ENCODE measurements at regions not wholly inside any gene's neighbourhood (a gene's known extent, or its start where the extent isn't known, plus 50 kb on each side); places are given as distances from the start of the nearest gene placed in this dataset.

GRCh38 chr4:45539142-45539814 is 584.6 kb downstream of the GABRG1 start:
- H3K4me2 ChIP-seq (ENCODE audit: low read depth, low read length) = no peak overlapping the region
- ATAC-seq (no peak), DNase-seq (ENCODE audit: low spot score) (no peak), FAIRE-seq (no peak)
- H3K36me3 ChIP-seq (replicated peaks in 1 of 2; ENCODE audit: control insufficient read depth in 1 of 2, insufficient read depth in 2 of 2, low read length in 2 of 2) = no peaks in the 10 kb centered on the region
- no TSS peak for BruUV-seq (replicated peaks)
- H3K9me3 ChIP-seq (ENCODE audit: low read length) = no peaks in the 10 kb centered on the region; the same call in none of the 2 replicates
- no peak overlapping the region for H3K4me3 ChIP-seq (replicated peaks in 1 of 3; ENCODE audit: insufficient read depth in 1 of 3, low read depth in 2 of 3, low read length in 3 of 3)
- H3K9ac ChIP-seq (ENCODE audit: insufficient read depth, low read depth, low read length) = no peak overlapping the region
- in situ Hi-C loops (cut with HindIII; ENCODE audit: extremely low pct_ligation_motif_present, low pct_unique_long_range_greater_than_20kb) = no loop called here
- no peaks in the 10 kb centered on the region for H3K4me1 ChIP-seq (ENCODE audit: insufficient read depth, low read length)
- ChIA-PET POLR2A (no interaction called here), CTCF (ENCODE audit: low intra/inter-chr PET ratio, low total read pairs) (no interaction called here)
- H4K20me1 ChIP-seq (ENCODE audit: insufficient read depth, low read length) = no peaks in the 10 kb centered on the region
- H3K27me3 ChIP-seq (ENCODE audit: control insufficient read depth in 1 of 2, insufficient read depth in 2 of 2, low read length in 2 of 2) = no peaks in the 10 kb centered on the region
- TF ChIP-seq ZNF557 (CRISPR knock-in tag; IDR thresholded peaks at IDR 0.05) = no peak
- TF ChIP-seq MIXL1 (CRISPR knock-in tag; IDR thresholded peaks at IDR 0.05) = no peak
- TF ChIP-seq HMGXB4 (CRISPR knock-in tag; IDR thresholded peaks at IDR 0.05; ENCODE audit: borderline replicate concordance in 1 of 2, low read depth in 1 of 2) = no peak
- no peak for TF ChIP-seq ZNF775 (CRISPR knock-in tag; IDR thresholded peaks at IDR 0.05; ENCODE audit: borderline replicate concordance)
- no peak for TF ChIP-seq RBFOX2 (IDR thresholded peaks at IDR 0.05; ENCODE audit: low read depth, low read length)
- TF ChIP-seq TOE1 (CRISPR knock-in tag; IDR thresholded peaks at IDR 0.05) = no peak
- TF ChIP-seq ZNF879 (CRISPR knock-in tag; IDR thresholded peaks at IDR 0.05) = no peak
- no peak for TF ChIP-seq HES4 (CRISPR knock-in tag; IDR thresholded peaks at IDR 0.05; ENCODE audit: borderline replicate concordance)
- TF ChIP-seq, protein P1, sequence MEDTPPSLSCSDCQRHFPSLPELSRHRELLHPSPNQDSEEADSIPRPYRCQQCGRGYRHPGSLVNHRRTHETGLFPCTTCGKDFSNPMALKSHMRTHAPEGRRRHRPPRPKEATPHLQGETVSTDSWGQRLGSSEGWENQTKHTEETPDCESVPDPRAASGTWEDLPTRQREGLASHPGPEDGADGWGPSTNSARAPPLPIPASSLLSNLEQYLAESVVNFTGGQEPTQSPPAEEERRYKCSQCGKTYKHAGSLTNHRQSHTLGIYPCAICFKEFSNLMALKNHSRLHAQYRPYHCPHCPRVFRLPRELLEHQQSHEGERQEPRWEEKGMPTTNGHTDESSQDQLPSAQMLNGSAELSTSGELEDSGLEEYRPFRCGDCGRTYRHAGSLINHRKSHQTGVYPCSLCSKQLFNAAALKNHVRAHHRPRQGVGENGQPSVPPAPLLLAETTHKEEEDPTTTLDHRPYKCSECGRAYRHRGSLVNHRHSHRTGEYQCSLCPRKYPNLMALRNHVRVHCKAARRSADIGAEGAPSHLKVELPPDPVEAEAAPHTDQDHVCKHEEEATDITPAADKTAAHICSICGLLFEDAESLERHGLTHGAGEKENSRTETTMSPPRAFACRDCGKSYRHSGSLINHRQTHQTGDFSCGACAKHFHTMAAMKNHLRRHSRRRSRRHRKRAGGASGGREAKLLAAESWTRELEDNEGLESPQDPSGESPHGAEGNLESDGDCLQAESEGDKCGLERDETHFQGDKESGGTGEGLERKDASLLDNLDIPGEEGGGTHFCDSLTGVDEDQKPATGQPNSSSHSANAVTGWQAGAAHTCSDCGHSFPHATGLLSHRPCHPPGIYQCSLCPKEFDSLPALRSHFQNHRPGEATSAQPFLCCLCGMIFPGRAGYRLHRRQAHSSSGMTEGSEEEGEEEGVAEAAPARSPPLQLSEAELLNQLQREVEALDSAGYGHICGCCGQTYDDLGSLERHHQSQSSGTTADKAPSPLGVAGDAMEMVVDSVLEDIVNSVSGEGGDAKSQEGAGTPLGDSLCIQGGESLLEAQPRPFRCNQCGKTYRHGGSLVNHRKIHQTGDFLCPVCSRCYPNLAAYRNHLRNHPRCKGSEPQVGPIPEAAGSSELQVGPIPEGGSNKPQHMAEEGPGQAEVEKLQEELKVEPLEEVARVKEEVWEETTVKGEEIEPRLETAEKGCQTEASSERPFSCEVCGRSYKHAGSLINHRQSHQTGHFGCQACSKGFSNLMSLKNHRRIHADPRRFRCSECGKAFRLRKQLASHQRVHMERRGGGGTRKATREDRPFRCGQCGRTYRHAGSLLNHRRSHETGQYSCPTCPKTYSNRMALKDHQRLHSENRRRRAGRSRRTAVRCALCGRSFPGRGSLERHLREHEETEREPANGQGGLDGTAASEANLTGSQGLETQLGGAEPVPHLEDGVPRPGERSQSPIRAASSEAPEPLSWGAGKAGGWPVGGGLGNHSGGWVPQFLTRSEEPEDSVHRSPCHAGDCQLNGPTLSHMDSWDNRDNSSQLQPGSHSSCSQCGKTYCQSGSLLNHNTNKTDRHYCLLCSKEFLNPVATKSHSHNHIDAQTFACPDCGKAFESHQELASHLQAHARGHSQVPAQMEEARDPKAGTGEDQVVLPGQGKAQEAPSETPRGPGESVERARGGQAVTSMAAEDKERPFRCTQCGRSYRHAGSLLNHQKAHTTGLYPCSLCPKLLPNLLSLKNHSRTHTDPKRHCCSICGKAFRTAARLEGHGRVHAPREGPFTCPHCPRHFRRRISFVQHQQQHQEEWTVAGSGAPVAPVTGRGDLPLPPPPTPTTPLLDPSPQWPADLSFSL (CRISPR knock-in tag; IDR thresholded peaks at IDR 0.05) = no peak
- no peak for TF ChIP-seq XRCC5 (optimal IDR thresholded peaks at IDR 0.05; ENCODE audit: low read length)
- no peak for TF ChIP-seq ZNF430 (CRISPR knock-in tag; IDR thresholded peaks at IDR 0.05)
- TF ChIP-seq RBM22 (optimal IDR thresholded peaks at IDR 0.05; ENCODE audit: low read length) = no peak
- TF ChIP-seq ZBTB21 (CRISPR knock-in tag; IDR thresholded peaks at IDR 0.05) = no peak
- no peak for TF ChIP-seq NR0B2 (CRISPR knock-in tag; IDR thresholded peaks at IDR 0.05)
- TF ChIP-seq, protein P2, sequence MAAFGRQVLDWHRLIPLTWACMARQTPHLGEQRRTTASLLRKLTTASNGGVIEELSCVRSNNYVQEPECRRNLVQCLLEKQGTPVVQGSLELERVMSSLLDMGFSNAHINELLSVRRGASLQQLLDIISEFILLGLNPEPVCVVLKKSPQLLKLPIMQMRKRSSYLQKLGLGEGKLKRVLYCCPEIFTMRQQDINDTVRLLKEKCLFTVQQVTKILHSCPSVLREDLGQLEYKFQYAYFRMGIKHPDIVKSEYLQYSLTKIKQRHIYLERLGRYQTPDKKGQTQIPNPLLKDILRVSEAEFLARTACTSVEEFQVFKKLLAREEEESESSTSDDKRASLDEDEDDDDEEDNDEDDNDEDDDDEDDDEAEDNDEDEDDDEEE (CRISPR knock-in tag; IDR thresholded peaks at IDR 0.05) = no peak
- no peaks in the 10 kb centered on the region for H3K79me2 ChIP-seq (ENCODE audit: insufficient read depth, low read length)
- intact Hi-C loops (cut with micrococcal nuclease; ENCODE audit: unreplicated experiment) = no loop called here
- no peak overlapping the region for H3K27ac ChIP-seq (ENCODE audit: extremely low read length, insufficient read depth, low read length)
- no peak overlapping the region for H2AFZ ChIP-seq (ENCODE audit: low read length)
- WGBS (ENCODE audit: low lambda C conversion rate) = 2% methylated on average over 2 of the region's 2 CpGs

All from HepG2 (cell line).